Stomach (tissue), 4 donors: ENCODE measurements at regions not wholly inside any gene's neighbourhood (a gene's known extent, or its start where the extent isn't known, plus 50 kb on each side); places are given as distances from the start of the nearest gene placed in this dataset.

Experiments
- POLR2A ChIP-seq, 4 donors: fragments of 450-650 bp; IDR thresholded peaks; one replicate each; pipeline ENCODE4 v1.6.1; 2016; ENCODE audit warnings: antibody characterized with exemption in 4 of 4, control low read depth in 2 of 4, mild to moderate bottlenecking in 1 of 4, moderate library complexity in 1 of 4
- POLR2AphosphoS5 ChIP-seq, 3 donors: sonication (generic); formaldehyde crosslinking; IDR thresholded peaks; one replicate each; pipeline ENCODE4 v1.6.1; 2016; ENCODE audit warnings: antibody characterized with exemption in 3 of 3

DNA sequence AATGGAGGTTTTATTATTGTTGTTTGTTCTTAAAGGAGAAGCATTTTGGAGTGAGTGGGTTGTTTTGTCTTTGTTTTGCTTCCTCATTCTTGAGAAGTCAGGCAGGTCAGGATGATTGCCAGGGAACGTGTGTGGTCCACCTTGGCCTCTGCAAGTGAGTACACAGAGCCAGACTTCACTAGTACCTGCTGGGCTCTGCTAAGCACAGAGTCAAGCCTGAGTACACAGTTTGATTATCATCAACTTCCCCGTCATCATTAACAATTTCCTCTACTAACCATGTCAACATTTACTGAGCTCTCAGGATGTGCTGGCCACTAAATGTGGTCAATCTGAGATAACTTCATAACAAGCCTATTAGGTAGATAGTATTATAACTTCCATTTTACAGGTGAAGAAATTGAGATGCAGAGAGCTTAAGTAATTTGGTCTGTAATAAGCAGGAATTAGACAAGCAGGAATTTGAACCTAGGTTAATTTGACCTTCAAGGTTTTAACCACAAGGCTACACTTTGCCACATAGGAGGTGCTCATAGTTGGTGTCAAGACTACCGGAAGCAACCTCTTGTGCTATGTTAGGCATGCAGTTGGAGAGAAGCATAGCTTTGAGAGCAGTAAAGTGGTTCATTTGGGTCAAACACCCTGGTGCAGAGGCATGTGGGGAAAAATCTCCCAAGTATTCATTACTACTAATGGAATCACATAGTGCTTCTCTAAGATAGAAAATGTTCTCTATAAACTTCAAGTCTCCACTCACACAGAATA is 178.3 kb downstream of the NUAK1 start:
- no peak for TF ChIP-seq POLR2AphosphoS5 (IDR thresholded peaks at IDR 0.05)
- no peak for TF ChIP-seq POLR2A (IDR thresholded peaks at IDR 0.05)
